H1 (cell line): ENCODE measurements at regions not wholly inside any gene's neighbourhood (a gene's known extent, or its start where the extent isn't known, plus 50 kb on each side); places are given as distances from the start of the nearest gene placed in this dataset.

Source experiments
- CTCF ChIA-PET: fragments of 300-600 bp; sonication (Branson Sonifier 250); formaldehyde crosslinking; loops from one replicate; lab custom pipeline; 2021; ENCODE audit not compliant: partially characterized antibody; lab: Charles Lee
- POLR2A ChIA-PET: fragments of 300-600 bp; sonication (Branson Sonifier 250); formaldehyde crosslinking; loops from one replicate; lab custom pipeline; 2021; ENCODE audit warnings: inconsistent platforms; ENCODE audit not compliant: partially characterized antibody; lab: Charles Lee
- DNase-seq, 2 experiments: peaks; one replicate each; pipeline versions ENCODE4 v3.0.0 to v3.0.0-alpha.2; 2010 to 2022; ENCODE audit warnings: low spot score in 2 of 2, low read depth in 1 of 2, mixed read lengths in 1 of 2
- FAIRE-seq: peaks from 2 replicates; lab custom pipeline; 2011; peaks lifted over from hg19 to GRCh38; lab: Jason Lieb, UNC
- H2AFZ ChIP-seq: 2 replicates; pipeline ENCODE4 v1.8.1; 2012; ENCODE audit warnings: low read length, inconsistent platforms
- H2AK5ac ChIP-seq: 2 replicates; pipeline ENCODE4 v1.6.1; 2013; ENCODE audit warnings: low read depth, low read length
- H2BK120ac ChIP-seq: replicated peaks from 2 replicates; pipeline ENCODE3; 2013; ENCODE audit warnings: low read depth, low read length, inconsistent platforms
- H2BK12ac ChIP-seq: 2 replicates; pipeline ENCODE4 v1.6.1; 2013; ENCODE audit warnings: low read depth, low read length
- H2BK15ac ChIP-seq: 2 replicates; pipeline ENCODE4 v1.6.1; 2013; ENCODE audit warnings: low read length
- H2BK20ac ChIP-seq: 2 replicates; pipeline ENCODE4 v1.6.1; 2013; ENCODE audit warnings: low read length
- H2BK5ac ChIP-seq: 2 replicates; pipeline ENCODE4 v1.6.1; 2013; ENCODE audit warnings: low read depth, low read length
- H3K14ac ChIP-seq: 2 replicates; pipeline ENCODE4 v1.6.1; 2013; ENCODE audit warnings: inconsistent platforms; ENCODE audit not compliant: insufficient read length
- H3K18ac ChIP-seq: 2 replicates; pipeline ENCODE4 v1.6.1; 2013; ENCODE audit warnings: low read length; ENCODE audit errors: extremely low read depth
- H3K23ac ChIP-seq: 2 replicates; pipeline ENCODE4 v1.6.1; 2013; ENCODE audit warnings: inconsistent platforms; ENCODE audit not compliant: insufficient read length
- H3K23me2 ChIP-seq: 2 replicates; pipeline ENCODE4 v1.6.1; 2013; ENCODE audit warnings: low read depth, low read length
- H3K27ac ChIP-seq: 2 replicates; pipeline ENCODE4 v1.6.1; 2011; ENCODE audit warnings: low read depth, low read length, inconsistent platforms
- H3K27me3 ChIP-seq, 4 experiments: replicated peaks in 1 of 4; 1 replicate in 1 of 4; 2 replicates in 3 of 4; pipeline versions ENCODE4 v1.6.1 to v1.8.1; 2011 to 2013; ENCODE audit warnings: low read length in 3 of 4, mild to moderate bottlenecking in 3 of 4, inconsistent platforms in 2 of 4, mixed read lengths in 2 of 4, moderate library complexity in 1 of 4; ENCODE audit not compliant: control insufficient read depth in 3 of 4, insufficient read depth in 3 of 4; ENCODE audit errors: extremely low read depth in 1 of 4
- H3K36me3 ChIP-seq, 4 experiments: 2 replicates each; pipeline versions ENCODE4 v1.6.1 to v1.8.1; 2011 to 2013; ENCODE audit warnings: mild to moderate bottlenecking in 4 of 4, low read length in 3 of 4, moderate library complexity in 2 of 4, control low read depth in 1 of 4, inconsistent platforms in 1 of 4; ENCODE audit not compliant: insufficient read depth in 4 of 4, control insufficient read depth in 2 of 4
- H3K4ac ChIP-seq: replicated peaks from 2 replicates; pipeline ENCODE3; 2013; ENCODE audit warnings: low read length, low read depth, mixed read lengths, inconsistent platforms; ENCODE audit not compliant: insufficient read length
- H3K4me1 ChIP-seq, 4 experiments: replicated peaks in 1 of 4; 1 replicate in 1 of 4; 2 replicates in 3 of 4; pipeline versions ENCODE4 v1.6.1 to v1.8.1; 2011 to 2013; ENCODE audit warnings: low read length in 3 of 4, inconsistent platforms in 2 of 4, mixed read lengths in 1 of 4; ENCODE audit not compliant: insufficient read depth in 4 of 4, control insufficient read depth in 3 of 4
- H3K4me2 ChIP-seq, 2 experiments: 2 replicates each; pipeline versions ENCODE4 v1.6.1 to v1.8.1; 2011 to 2013; ENCODE audit warnings: low read depth in 2 of 2, low read length in 2 of 2, control low read depth in 1 of 2, inconsistent platforms in 1 of 2, mild to moderate bottlenecking in 1 of 2; ENCODE audit not compliant: insufficient read depth in 1 of 2
- H3K4me3 ChIP-seq, 4 experiments: fragments of 200-600, 300-600 bp in 1 of 4; sonication (generic), shearing (Covaris generic), sonication (Bioruptor Twin) in 1 of 4; 2 replicates each; pipeline versions ENCODE4 v1.5.1 to v1.8.1; 2011 to 2016; ENCODE audit warnings: low read length in 4 of 4, low read depth in 3 of 4, control low read depth in 2 of 4, inconsistent platforms in 2 of 4, mild to moderate bottlenecking in 2 of 4, mixed read lengths in 1 of 4, moderate library complexity in 1 of 4; ENCODE audit not compliant: insufficient read depth in 2 of 4; ENCODE audit errors: extremely low read depth in 1 of 4
- H3K56ac ChIP-seq: replicated peaks from 2 replicates; pipeline ENCODE3; 2013; ENCODE audit warnings: low read depth, mild to moderate bottlenecking, mixed read lengths, low read length, inconsistent platforms; ENCODE audit not compliant: insufficient read length
- H3K79me1 ChIP-seq: 2 replicates; pipeline ENCODE4 v1.6.1; 2013; ENCODE audit warnings: low read depth, low read length, control low read depth
- H3K79me2 ChIP-seq, 2 experiments: 2 replicates each; pipeline versions ENCODE4 v1.6.1 to v1.8.1; 2012 to 2013; ENCODE audit warnings: low read length in 2 of 2, mild to moderate bottlenecking in 2 of 2, inconsistent platforms in 1 of 2; ENCODE audit not compliant: insufficient read depth in 2 of 2, control insufficient read depth in 1 of 2
- H3K9ac ChIP-seq, 4 experiments: replicated peaks in 1 of 4; 1 replicate in 1 of 4; 2 replicates in 3 of 4; pipeline versions ENCODE4 v1.6.1 to v1.8.1; 2011 to 2013; ENCODE audit warnings: low read depth in 3 of 4, low read length in 3 of 4, control low read depth in 2 of 4, mild to moderate bottlenecking in 2 of 4, moderate library complexity in 2 of 4, inconsistent platforms in 1 of 4; ENCODE audit errors: extremely low read depth in 1 of 4
- H3K9me3 ChIP-seq, 2 experiments: 2 replicates each; pipeline versions ENCODE4 v1.6.1 to v1.8.1; 2012 to 2013; ENCODE audit warnings: mild to moderate bottlenecking in 2 of 2, moderate library complexity in 2 of 2, control low read depth in 1 of 2, inconsistent platforms in 1 of 2, low read depth in 1 of 2, low read length in 1 of 2, mixed read lengths in 1 of 2; ENCODE audit not compliant: insufficient read depth in 2 of 2
- H4K20me1 ChIP-seq, 2 experiments: replicated peaks in 1 of 2; 2 replicates each; pipeline versions ENCODE3 to v1.8.1; 2011 to 2013; ENCODE audit warnings: inconsistent platforms in 2 of 2, low read length in 2 of 2, mild to moderate bottlenecking in 1 of 2; ENCODE audit not compliant: insufficient read depth in 2 of 2, control insufficient read depth in 1 of 2
- H4K5ac ChIP-seq: 2 replicates; pipeline ENCODE4 v1.6.1; 2013; ENCODE audit warnings: low read length, low read depth, mixed read lengths, inconsistent platforms; ENCODE audit not compliant: insufficient read length
- H4K8ac ChIP-seq: 2 replicates; pipeline ENCODE4 v1.8.0; 2013; ENCODE audit warnings: mild to moderate bottlenecking, moderate library complexity, low read length, inconsistent platforms; ENCODE audit not compliant: insufficient read depth; ENCODE audit errors: extremely low read depth
- H4K91ac ChIP-seq: replicated peaks from 2 replicates; pipeline ENCODE3; 2013; ENCODE audit warnings: low read length, mixed read lengths, inconsistent platforms; ENCODE audit not compliant: insufficient read length
- BRCA1 ChIP-seq: IDR thresholded peaks from 2 replicates; pipeline ENCODE4 v1.6.1; 2012; ENCODE audit warnings: low read depth, low read length, improper control_type of control experiment
- CEBPB ChIP-seq: IDR thresholded peaks from 2 replicates; pipeline ENCODE4 v1.6.1; 2012; ENCODE audit warnings: low read depth, low read length
- CHD2 ChIP-seq: IDR thresholded peaks from 2 replicates; pipeline ENCODE4 v1.6.1; 2012; ENCODE audit warnings: low read length, improper control_type of control experiment
- CREB1 ChIP-seq: IDR thresholded peaks from 2 replicates; pipeline ENCODE4 v1.6.1; 2012; ENCODE audit warnings: inconsistent platforms
- CTBP2 ChIP-seq: IDR thresholded peaks from 2 replicates; pipeline ENCODE4 v1.7.0; 2011; ENCODE audit warnings: borderline replicate concordance, mild to moderate bottlenecking, moderate library complexity, mixed read lengths, low read length; ENCODE audit not compliant: insufficient read depth, insufficient read length
- GTF2F1 ChIP-seq: IDR thresholded peaks from 2 replicates; pipeline ENCODE4 v1.6.1; 2012; ENCODE audit warnings: low read depth, low read length, improper control_type of control experiment, borderline replicate concordance
- HDAC6 ChIP-seq: IDR thresholded peaks from one replicate; pipeline ENCODE4 v1.7.1; 2012; ENCODE audit warnings: low read depth, mild to moderate bottlenecking, inconsistent platforms, low read length, moderate library complexity
- MAX ChIP-seq: IDR thresholded peaks from 2 replicates; pipeline ENCODE4 v1.6.1; 2012; ENCODE audit warnings: inconsistent platforms
- NRF1 ChIP-seq: IDR thresholded peaks from 2 replicates; pipeline ENCODE4 v1.6.1; 2011; ENCODE audit warnings: mild to moderate bottlenecking, low read depth, low read length, improper control_type of control experiment
- POU5F1 ChIP-seq: IDR thresholded peaks from 2 replicates; pipeline ENCODE4 v1.6.1; 2011; ENCODE audit warnings: low read depth, mild to moderate bottlenecking, low read length, moderate library complexity
- RBBP5 ChIP-seq: IDR thresholded peaks from 2 replicates; pipeline ENCODE4 v1.7.1; 2012; ENCODE audit warnings: low read depth, mild to moderate bottlenecking, inconsistent platforms, low read length, moderate library complexity, borderline replicate concordance
- SIX5 ChIP-seq: IDR thresholded peaks from 2 replicates; pipeline ENCODE4 v1.6.1; 2011; ENCODE audit warnings: mild to moderate bottlenecking, low read depth, low read length
- SRF ChIP-seq: IDR thresholded peaks from 2 replicates; pipeline ENCODE4 v1.6.1; 2011; ENCODE audit warnings: mild to moderate bottlenecking, low read depth, low read length, moderate library complexity
- whole genome bisulfite sequencing, 2 experiments: shearing (Covaris generic) in 1 of 2; methylation state at CpG; one replicate each; pipeline versions ENCODE4 v1.1.6 to v1.1.7; 2013 to 2015; ENCODE audit warnings: low lambda C conversion rate in 2 of 2, mixed read lengths in 2 of 2, inconsistent platforms in 1 of 2, low coverage in 1 of 2, missing lambda C conversion rate in 1 of 2; ENCODE audit not compliant: insufficient replicate concordance in 2 of 2, insufficient coverage in 1 of 2, insufficient read length in 1 of 2; ENCODE audit errors: extremely low coverage in 1 of 2, missing lambda C conversion rate in 1 of 2; 5-methylcytosine and 5-hydroxymethylcytosine counted together
- TF ChIP-seq, protein P1 (sequence below): IDR thresholded peaks from 2 replicates; pipeline ENCODE4 v1.6.1; 2012; ENCODE audit warnings: low read length, inconsistent platforms

DNA sequence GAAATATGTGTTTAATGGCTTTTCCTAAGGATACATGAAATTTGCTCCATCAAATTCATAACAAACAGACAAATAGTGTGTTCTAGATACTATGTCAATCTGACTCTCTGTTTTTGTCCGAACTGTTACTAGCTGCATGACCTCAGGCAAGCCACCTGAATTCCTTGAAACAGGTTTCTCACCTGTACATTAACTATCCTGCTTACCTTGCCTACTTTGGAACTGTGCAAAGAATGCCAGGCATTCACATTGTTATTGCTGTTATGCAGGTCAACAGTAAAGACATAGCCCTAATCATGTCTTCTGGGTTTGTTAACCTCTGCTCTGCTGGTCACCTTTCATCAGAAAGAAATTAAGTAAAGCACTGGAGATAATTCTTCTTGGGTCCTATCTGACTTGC is 1283.9 kb upstream of the CELF2 start:
- no peak overlapping the region for H2BK20ac ChIP-seq
- H3K4me2 ChIP-seq: no peak overlapping the region; a peak in 1 of 4 replicates
- POLR2A ChIA-PET: no interaction called here
- no peak for DNase-seq
- no peak overlapping the region for H2AK5ac ChIP-seq
- H3K56ac ChIP-seq: no peak overlapping the region
- no peaks in the 10 kb centered on the region for H4K20me1 ChIP-seq
- no peak overlapping the region for H3K23ac ChIP-seq
- no peak overlapping the region for H2BK120ac ChIP-seq
- H3K79me2 ChIP-seq: no peaks in the 10 kb centered on the region
- H3K36me3 ChIP-seq: no peaks in the 10 kb centered on the region
- FAIRE-seq: no peak
- no peak overlapping the region for H2BK12ac ChIP-seq
- H3K4ac ChIP-seq: no peak overlapping the region
- no peaks in the 10 kb centered on the region for H3K27me3 ChIP-seq
- H3K9ac ChIP-seq: no peak overlapping the region
- 89% methylated on average over 1 of the region's 1 CpG; no CpG with 5 or more reads in 1 of the 2 experiments for WGBS, 2 experiments
- H2AFZ ChIP-seq: no peak overlapping the region
- H4K91ac ChIP-seq: no peak overlapping the region
- H3K18ac ChIP-seq: no peak overlapping the region
- no peak overlapping the region for H2BK5ac ChIP-seq
- no peaks in the 10 kb centered on the region for H3K79me1 ChIP-seq
- H3K4me1 ChIP-seq: no peaks in the 10 kb centered on the region
- H3K27ac ChIP-seq: no peak overlapping the region
- no peak overlapping the region for H3K14ac ChIP-seq
- H3K23me2 ChIP-seq: no peaks in the 10 kb centered on the region; the same call in 1 of the 2 replicates
- no peak overlapping the region for H2BK15ac ChIP-seq
- no peak overlapping the region for H4K8ac ChIP-seq
- CTCF ChIA-PET: no interaction called here
- no peak overlapping the region for H3K4me3 ChIP-seq
- H3K9me3 ChIP-seq: no peaks in the 10 kb centered on the region
- no peak overlapping the region for H4K5ac ChIP-seq
- TF ChIP-seq, protein P1, sequence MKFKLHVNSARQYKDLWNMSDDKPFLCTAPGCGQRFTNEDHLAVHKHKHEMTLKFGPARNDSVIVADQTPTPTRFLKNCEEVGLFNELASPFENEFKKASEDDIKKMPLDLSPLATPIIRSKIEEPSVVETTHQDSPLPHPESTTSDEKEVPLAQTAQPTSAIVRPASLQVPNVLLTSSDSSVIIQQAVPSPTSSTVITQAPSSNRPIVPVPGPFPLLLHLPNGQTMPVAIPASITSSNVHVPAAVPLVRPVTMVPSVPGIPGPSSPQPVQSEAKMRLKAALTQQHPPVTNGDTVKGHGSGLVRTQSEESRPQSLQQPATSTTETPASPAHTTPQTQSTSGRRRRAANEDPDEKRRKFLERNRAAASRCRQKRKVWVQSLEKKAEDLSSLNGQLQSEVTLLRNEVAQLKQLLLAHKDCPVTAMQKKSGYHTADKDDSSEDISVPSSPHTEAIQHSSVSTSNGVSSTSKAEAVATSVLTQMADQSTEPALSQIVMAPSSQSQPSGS: no peak
- no peak for TF ChIP-seq CREB1
- TF ChIP-seq GTF2F1: no peak
- no peak for TF ChIP-seq CTBP2
- no peak for TF ChIP-seq BRCA1
- TF ChIP-seq RBBP5: no peak
- TF ChIP-seq POU5F1: no peak
- no peak for TF ChIP-seq HDAC6
- no peak for TF ChIP-seq SIX5
- no peak for TF ChIP-seq MAX
- no peak for TF ChIP-seq CHD2
- no peak for TF ChIP-seq SRF
- no peak for TF ChIP-seq CEBPB
- TF ChIP-seq NRF1: no peak
